NCI-H2196 (cell line): ENCODE measurements at regions not wholly inside any gene's neighbourhood (a gene's known extent, or its start where the extent isn't known, plus 50 kb on each side); places are given as distances from the start of the nearest gene placed in this dataset.

Experiments
- DNase-seq: peaks from one replicate; lab custom pipeline; 2025; ENCODE audit not compliant: unreplicated experiment; lab: John Stamatoyannopoulos, UW

DNA sequence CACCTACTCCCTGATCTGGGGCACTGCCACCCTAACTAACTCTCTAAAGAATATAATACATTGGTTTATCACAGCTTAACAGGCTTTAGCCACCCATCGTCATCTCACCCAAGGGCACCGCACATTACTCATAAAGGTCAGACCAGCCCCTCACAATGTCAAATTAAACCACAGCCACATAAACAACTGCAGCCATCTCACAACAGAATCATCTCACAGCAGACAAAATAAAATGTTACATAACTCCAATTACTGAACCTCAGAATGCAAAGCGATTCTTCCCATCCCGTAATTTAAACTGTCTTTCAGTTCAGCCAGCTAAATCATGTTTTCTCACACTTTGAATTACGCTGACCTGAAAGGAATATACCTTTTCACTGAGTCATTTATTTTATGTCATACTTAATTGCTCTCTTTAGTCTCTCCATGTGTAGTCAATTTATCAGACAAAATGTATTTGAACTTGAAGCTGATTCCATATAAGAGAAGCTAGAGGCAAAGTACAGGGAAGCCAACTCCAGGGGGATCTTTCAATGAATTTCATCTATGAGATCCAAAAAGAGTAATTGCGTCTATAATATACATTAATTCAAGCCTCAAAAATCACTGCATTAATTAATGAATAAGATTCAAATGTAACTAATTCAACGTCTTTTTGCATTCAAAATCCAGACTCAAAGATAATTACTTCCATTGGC lies 96.9 kb upstream of the NEBL start:
- DNase-seq: no peak

DNA sequence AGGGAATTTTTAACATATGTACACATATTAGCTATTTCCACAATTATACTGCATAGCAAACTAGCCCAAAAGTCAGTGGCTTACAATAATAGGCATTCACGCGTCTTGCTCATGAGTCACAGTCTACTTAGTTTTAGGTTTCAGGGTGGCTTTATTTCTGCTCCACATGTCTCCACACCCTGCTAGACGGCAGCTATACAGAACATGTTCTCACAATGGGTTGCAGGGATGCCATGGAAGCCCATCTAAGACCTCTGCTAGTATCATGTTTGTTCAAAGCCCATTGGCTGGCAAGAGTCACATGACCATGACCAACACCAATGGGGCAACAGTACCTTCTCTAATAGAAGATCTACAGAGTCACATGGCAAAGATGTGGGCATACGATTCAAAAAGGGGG lies 96.3 kb upstream of the NEBL start:
- no peak for DNase-seq

DNA sequence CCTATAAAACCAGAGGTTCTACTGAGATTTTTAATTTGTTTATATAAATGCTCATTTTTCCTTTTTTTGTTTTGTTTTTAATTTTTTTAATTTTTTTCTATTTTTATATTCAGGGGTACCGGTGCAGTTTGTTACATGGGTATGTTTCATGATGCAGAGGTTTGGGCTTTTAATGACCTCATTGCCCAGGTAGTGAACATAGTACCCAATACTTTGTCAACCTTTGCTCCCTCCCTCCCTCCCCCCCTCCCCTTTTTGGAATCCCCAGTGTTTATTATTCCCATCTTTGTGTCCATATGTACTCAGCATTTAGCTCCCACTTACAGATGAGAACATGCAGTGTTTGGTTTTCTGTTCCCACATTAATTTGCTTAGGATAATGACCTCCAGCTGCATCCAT lies 94.4 kb upstream of the NEBL start:
- DNase-seq: no peak

DNA sequence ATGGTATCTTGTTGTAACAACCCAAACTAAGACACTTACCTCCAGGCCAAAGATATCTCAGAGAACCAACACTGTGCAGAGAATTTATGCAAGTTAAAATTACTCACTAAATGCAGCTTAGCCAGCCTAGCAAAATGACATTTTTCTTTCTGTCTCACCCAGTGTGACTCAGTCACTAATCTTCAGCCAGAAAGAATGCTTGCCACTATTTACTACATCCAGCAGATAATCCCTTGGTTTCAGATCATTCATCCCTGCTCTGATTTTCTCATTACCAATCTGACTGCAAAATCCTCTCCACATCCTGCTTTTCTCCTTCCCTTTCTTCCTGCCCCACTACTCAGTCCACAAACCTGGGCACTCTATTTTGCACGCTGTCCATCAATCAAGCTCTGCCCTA lies 93.5 kb upstream of the NEBL start:
- DNase-seq: no peak

DNA sequence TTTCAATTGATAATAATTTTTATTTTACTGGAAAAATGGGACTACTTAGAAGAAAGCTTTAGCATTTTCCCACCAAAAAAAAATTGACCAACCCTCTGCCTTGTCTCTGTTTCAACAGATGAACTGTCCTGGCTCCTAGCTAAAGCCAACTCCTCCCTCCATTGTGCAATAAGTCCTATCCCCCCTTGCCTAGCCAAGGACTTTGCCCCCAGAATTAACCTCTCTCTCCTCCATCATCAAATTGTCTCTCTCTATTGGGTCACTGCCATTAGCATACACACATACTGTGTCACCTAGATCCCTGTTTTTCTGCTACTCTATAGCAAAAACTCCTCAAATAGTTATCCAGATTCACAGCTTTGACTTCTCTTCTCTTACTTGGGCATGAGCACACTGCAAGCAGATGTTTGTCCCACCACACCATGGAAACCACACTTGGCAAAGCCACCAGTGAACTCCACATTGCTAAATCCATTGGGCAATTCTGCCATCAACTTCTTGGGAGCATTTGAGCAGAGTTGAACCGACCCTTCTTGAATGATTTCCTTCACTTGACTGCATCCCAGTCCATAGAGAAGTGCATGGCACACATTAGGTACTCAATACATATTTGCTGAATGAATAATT lies 91.4 kb upstream of the NEBL start:
- DNase-seq: no peak

DNA sequence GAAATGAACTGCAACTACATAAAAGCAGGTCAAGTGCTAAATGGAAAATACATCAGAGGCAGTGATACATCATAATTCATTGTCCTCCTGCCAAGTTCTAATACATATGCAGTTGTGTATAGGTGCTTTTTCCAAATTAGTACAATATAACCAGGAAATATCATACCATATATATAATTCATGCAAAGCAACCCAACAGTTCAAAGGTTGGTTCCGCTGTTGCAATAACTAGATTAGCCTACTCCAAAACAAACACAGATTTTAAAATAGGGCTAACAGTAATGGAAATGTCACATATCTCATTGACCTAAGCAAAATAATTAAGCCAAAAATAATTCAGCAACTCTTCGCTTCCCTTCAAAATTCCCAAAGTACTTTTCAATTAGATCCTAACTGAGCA lies 88.9 kb upstream of the NEBL start:
- DNase-seq: no peak

DNA sequence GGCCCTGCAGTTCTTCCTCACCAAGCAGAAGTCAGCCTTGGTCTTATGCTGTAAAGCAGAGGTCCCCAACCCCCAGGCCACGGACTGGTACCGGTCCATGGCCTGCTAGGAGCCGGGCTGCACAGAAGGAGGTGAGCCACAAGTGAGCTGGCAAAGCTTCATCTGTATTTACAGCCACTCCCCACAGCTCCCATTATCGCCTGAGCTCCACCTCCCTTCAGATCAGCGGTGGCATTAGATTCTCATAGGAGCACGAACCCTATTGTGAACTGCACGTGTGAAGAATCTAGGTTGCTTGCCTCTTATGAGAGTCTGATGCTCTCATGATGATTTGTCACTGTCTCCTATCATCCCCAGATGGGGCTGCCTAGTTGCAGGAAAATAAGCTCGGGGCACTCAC lies 87.6 kb upstream of the NEBL start:
- DNase-seq: no peak

DNA sequence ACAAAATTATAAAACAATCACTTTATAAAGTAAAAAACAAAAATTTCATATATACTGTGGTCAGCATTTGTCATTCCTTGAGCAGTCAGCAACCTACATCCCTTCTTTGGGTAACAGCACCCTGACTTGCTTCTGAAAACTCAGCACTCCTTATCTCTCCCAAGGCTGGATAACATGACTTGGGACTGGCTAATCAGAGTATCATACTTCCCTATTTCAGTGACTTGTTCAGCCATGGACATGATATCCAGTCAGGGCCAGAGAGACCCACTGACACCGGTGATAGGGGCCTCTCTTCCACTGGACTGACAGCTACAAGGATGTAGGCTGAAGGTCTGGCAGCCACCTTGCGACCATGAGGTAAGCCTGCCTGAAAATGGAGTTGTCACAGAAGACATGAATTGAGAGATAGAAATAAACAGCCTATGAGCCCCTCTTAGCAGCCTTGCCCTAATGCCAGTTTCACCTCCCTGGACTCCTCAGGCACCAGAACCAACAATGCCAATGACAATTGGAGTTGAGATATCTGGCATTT lies 84.4 kb upstream of the NEBL start:
- DNase-seq: no peak

DNA sequence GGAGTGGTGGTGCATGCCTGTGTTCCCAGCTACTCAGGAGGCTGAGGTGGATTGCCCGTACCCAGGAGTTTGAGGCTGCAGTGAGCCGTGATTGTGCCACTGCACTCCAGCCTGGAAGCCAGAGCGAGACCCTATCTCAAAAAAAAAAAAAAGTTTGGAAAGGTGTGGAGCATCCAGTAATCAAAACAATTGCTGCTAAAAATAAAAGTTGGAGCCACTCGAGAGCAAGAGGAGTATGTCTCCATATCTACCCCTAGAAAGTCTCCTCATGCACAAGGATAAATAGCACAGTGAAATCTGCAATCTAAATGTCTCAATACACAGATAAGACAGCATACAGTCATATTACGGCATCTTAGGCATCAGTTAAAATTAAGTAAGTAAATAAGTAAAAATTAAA lies 81.5 kb upstream of the NEBL start:
- DNase-seq: no peak

DNA sequence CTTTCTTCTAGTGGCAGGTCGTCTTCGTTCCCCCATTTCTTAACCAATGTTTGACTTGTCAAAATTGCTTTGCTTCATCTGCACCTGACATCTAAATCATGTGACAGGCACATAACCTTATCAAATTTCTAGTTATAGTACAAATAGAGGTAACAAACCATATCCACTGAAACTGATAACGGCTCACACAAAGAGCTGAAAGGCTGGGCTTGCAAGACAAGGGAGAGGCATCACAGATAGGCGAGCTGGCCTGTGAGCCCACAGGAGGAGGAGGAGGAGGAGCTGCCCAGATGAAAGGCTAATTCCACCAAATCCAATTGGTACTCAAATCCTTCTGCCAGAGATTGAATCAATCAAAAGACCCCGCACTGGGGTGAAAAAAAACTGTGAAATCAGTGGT lies 80.2 kb upstream of the NEBL start:
- no peak for DNase-seq

DNA sequence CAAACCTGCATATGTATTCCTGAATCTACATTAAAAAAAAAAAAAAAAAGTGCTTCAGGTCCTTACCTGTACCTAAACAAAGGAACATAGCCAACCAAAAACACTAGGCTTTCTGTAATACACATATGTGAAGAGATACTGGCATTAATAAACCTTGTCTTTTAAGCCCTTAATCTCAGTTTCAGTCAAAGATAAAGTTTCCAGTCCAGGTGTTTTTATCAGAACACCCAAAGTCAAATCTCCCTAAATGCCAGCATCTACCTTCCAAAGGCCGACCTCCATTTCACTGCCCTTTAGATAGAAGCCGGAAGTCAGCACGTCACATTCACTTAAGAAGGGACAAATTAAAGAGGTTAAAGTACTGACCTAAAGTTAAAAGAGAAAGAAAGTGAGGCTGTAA lies 79.8 kb upstream of the NEBL start:
- no peak for DNase-seq

DNA sequence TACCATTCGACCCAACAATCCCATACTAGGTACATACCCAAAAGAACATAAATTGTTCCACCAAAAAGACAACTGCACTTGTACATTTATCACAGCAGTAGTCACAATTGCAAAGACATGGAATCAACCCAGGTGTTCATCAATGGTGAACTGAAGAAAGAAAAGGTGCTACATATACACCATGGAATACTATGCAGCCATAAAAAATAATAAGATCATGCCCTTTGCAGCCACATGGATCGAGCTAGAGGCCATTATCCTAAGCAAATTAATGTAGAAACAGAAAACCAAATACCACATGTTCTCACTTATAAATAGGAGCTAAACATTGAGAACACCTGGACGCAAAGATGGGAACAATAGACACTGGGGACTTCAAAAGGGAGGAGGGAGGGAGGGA lies 79.3 kb upstream of the NEBL start:
- DNase-seq: no peak

DNA sequence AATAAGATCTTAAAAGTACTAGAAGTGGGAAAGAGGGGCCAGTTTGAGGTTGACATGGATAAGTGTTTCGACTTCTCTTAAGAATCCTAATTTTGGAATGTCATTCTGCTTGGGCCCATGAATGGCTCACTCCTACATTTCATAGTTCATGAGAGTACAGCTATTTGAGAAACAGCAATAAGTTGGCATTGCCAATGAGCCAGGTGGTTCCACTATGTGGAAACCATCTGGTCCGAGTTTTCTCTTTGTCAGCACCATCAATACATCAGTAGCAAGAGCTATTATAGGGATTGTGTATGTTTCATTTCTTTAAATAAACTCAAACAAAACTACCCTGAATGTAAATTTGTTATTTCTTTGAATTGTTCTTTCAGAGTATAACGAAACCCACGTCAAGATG lies 78.1 kb upstream of the NEBL start:
- DNase-seq: no peak

DNA sequence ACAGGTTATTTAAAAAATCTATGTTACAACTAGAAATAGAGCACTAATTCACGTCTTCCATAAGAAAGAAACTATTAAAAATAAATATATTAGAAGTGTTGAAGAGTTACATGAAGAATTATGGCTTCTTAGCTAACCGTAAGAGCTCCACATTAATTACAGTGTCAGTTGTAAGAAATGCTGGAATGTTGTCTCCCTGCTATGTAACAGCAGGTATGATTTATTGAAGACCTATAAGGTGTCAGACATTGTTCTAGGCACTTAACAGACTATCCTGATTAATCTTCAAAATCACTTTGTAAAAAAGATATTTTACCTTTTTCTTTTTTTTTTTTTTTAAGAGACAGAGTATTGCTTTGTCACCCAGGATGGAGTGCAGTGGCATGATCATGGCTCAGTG lies 75.8 kb upstream of the NEBL start:
- DNase-seq: no peak

DNA sequence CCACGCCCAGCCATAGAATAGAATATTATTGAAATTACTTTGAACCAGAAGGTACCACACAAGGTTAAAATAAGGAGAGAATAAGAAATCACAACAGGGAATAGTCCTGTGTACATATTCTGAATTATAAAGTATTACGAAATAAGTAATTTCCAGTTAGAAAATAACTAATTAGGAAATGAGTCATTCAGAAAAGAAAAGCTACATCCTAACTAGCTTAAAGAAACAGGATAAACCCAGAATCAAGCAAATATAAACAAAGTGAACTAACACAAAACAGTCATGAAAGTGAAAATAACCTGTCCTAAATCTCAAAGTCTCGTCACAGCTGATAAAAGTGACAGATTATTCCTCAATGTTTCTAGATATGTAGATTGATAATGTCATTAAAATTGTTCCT lies 74.8 kb upstream of the NEBL start:
- no peak for DNase-seq

DNA sequence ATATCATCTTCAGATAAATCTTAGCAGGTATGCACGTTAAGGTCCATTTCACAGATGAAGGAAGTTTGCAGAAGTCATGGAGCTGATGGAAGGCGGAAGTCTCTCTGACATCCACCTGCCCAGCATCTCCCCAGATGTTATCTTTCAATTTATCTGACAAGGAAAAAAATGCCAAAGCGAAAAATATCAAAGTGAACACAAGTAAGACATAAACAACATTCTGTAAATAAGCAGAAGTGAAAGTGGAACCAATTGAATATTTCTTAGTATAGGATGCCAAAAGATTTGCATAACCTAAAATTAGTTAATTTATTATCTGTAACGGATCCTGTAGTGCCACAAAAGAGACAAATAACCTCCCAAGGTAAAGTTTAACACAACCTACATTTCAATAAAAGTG lies 73.6 kb upstream of the NEBL start:
- no peak for DNase-seq

DNA sequence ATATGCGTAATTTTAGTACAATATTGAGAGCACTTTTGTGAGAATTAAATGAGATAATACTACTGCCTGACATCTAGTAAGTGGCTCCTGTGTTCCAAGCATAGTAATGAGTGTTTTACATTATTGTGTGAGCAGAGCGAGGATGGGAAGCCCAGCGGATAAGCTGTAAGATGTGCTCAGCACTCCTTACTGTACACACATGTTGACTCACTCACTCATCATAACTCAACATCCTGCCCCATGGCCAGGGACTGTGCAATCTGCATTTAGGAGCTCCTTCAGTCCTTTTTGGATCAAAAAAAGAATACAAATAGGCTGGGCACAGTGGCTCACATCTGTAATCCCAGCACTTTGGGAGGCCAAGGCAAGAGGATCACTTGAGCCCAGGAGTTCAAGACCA lies 72.9 kb upstream of the NEBL start:
- DNase-seq: no peak

DNA sequence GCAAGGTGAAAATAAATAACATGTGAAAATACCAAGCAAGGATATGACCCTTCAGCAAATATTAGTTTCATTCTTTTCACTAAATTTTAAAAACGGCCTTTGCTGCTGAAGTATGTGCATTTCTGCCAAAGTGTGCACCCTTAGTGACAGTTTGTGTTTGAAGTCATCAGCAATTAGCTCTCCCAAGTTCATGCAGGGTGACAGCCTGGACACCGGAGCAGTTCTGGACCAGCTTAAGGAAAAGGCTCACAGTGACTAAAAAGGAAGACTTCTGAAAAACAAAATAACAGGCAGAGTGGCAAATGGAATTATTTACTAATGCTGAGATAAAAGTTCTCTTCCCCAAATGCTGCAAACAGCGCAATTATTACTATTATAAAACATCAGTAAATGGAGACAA lies 69.3 kb upstream of the NEBL start:
- DNase-seq: no peak

DNA sequence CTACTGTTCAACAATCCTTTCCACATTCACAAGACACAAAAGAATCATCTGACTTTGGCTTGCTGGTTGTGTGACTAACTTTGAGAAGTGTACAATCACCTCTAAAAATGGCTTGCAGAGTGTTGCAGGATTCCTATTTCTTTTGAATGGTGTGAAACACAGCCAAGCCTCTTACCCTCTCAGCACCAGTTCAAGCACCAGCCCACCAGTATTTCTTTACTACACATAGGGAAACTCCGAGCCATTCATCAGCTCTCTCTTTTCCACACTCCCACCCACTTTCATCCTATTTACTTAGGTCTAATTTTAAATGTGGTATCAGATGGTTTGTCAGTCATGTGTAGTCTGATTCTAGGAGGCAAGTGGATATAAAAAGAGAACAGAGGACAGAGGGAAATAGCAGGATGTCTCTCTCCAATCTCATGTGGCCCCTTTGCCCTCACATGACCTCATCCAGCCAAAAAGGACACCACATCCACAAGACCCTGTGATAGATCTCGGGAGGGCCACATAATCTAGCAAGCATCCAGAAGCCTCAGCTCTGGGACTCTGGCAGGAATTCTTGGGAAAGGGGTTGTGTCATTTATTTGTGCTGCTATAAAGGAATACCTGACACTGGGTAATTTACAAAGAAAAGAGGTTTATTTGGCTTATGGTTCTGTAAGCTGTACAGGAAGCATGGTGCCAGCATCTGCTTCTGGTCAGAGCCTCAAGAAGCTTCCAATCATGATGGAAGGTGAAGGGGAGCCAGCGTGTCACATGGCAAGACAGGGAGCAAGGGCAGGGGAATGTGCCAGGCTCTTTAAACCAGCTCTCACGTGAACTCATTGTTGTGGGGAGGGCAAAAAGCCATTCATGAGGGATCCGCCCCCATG lies 66.8 kb upstream of the NEBL start:
- DNase-seq: no peak

DNA sequence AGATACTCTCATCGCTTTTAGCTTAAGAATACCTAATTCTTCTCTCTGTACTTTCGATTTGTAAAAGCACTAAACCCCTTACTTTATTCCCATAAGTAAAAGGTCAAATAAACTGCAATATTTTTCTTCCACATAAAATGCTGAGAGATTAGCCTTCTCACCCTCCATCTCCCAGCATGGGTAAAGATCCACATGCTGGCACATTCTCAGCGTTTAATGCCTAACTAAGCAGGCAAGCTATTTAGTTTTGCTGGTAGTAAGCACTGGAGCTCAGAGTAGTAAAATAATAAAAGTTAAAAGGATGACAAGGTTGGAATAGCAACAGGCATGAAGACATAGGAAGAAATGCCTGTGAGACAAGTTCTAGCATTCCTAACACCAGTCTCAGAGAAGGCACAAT lies 65.9 kb upstream of the NEBL start:
- DNase-seq: no peak

DNA sequence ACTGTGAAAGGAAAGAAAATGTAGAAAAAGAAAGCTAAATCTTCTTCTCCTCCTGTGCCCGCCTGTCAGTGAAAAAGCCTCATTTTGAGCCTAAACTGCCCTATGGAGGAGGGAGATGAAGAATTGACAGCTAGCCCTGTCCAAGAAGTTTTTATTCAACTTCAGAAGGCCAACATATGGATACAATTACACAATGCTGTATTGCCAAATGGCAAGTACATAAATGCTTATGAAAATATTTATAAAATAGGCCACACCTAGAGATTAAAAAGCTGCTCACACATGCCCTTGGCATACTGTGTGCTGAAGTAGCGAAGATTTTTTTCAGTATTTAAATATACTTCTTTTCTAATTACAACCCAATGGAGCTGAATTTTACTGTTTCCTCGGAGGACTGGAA lies 65.1 kb upstream of the NEBL start:
- no peak for DNase-seq

DNA sequence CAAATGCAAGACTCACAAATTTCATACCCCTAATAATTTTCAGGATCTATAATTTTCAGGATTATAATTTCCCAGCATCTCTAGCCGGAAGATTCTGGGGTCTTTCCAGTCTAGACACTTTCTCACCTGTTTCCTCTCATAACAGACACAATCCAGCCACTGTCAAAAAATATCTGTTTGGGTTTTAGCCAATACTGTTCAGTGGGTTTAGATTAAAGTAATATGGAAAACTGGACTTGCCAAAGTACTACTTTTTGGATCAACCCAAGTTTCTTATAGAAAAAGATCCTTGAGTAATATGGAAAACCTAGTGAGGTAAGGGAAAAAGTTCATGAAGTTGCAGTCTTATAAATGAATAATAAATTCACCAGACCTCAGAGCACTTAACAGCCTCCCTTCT lies 62.1 kb upstream of the NEBL start:
- DNase-seq: no peak
